NT2/D1 (cell line): ENCODE measurements at regions not wholly inside any gene's neighbourhood (a gene's known extent, or its start where the extent isn't known, plus 50 kb on each side); places are given as distances from the start of the nearest gene placed in this dataset.

ENCODE experiments used
- SUZ12 ChIP-seq: IDR thresholded peaks from 2 replicates; pipeline ENCODE4 v1.6.1; 2011; ENCODE audit not compliant: insufficient read length, insufficient read depth; ENCODE audit errors: extremely low read depth
- YY1 ChIP-seq: IDR thresholded peaks from 2 replicates; pipeline ENCODE4 v1.6.1; 2011; ENCODE audit not compliant: insufficient read length, insufficient read depth
- ZNF274 ChIP-seq: IDR thresholded peaks from 2 replicates; pipeline ENCODE4 v1.6.1; 2011; ENCODE audit warnings: mild to moderate bottlenecking, low read depth, low read length

DNA sequence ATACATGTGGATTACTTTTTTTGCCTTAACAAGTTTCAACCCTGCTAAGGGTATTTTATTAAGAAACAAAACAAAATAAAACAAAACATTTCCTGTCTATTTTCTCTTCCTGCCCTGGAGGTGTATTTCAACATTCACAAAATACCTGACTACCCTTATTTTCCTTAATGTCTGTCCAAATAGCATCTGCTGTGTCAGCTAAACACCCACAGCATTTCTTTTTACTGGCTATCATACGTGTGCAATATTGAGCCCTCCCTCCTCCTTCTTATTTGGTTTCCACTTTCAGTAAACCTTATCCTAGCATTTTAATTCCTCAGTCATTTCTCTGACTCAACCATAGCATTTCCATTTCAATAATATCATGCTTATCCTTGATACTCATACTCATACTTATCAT lies 1420.0 kb upstream of the ZEB2 start:
- TF ChIP-seq SUZ12: no peak
- no peak for TF ChIP-seq ZNF274
- TF ChIP-seq YY1: no peak
